SW480 (cell line): ENCODE measurements at regions not wholly inside any gene's neighbourhood (a gene's known extent, or its start where the extent isn't known, plus 50 kb on each side); places are given as distances from the start of the nearest gene placed in this dataset.
"Not testable (repeated sequence)": the region's sequence is repeated elsewhere in the genome, so short reads cannot be mapped to it uniquely, and the experiment has no call there.

Experiments
- DNase-seq: peaks from one replicate; pipeline ENCODE4 v3.0.0-alpha.2; 2016; ENCODE audit warnings: low spot score

DNA sequence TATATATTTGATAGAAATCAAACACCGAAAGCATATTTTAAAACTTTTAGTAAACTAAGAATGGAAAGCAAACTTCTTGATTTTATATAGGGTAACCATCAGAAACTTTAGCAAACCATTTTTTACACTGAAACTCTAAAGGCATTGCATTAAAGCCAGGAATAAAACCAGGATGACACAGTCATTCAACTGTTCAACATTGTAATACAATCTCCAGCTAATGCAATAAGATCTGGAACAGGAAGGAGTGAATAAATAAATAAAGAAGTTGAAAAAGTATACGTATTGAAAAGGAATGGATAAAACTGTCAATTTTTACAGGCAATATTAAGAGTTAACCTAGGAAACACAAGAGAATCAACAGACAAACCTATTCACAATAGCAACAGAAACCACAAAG, 181.9 kb upstream of the TTC14 start:
- DNase-seq: no peak

DNA sequence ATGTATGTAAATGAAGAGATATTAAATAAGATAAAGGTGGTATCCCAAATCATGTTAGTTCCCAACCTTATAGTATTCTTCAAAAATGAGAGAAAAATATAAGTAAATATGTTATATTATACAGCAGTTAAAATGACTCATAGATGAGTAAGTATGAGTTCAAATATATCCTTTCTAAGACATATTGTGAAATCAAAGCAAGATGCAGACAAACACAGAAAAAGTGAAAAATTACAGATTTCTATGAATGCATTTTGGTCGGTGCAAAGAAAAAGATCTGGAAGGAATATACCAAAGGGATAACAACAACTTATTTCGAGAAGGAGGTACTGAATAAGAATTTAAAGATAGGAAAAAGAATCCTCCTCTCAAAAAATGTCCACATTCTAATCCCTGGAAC, 181.2 kb upstream of the TTC14 start:
- DNase-seq: no peak

DNA sequence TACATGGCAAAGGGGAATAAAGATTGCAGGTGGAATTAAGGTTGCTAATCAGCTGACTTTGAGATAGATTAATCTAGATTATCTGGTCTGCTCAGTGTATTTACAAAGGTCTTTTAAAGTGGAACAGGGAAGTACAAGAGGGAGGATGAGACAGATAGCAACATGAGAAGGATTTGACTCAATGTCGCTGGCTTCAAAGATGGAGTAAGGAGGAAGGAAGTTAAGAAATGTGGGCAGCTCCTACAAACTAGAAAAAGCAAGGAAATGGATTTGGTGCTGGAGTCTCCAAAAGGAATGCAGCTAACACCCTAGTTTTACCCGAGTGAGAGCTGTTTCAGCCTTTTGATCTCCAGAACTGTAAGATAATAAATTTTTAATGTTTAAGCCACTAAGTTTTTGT, 180.7 kb upstream of the TTC14 start:
- no peak for DNase-seq

GRCh38 chr3:180421721-180422120, 180.2 kb upstream of the TTC14 start:
- no peak for DNase-seq

- DNase-seq: not testable (repeated sequence)
These were observed 177.7 kb upstream of the TTC14 start for GRCh38 chr3:180424305-180424704.

GRCh38 chr3:180430896-180431295, 171.1 kb upstream of the TTC14 start:
- no peak for DNase-seq

GRCh38 chr3:180433152-180433551, 168.8 kb upstream of the TTC14 start:
- peak; percentile 2 for DNase-seq

- no peak for DNase-seq
These were observed 154.8 kb upstream of the TTC14 start for GRCh38 chr3:180447136-180447535.

DNA sequence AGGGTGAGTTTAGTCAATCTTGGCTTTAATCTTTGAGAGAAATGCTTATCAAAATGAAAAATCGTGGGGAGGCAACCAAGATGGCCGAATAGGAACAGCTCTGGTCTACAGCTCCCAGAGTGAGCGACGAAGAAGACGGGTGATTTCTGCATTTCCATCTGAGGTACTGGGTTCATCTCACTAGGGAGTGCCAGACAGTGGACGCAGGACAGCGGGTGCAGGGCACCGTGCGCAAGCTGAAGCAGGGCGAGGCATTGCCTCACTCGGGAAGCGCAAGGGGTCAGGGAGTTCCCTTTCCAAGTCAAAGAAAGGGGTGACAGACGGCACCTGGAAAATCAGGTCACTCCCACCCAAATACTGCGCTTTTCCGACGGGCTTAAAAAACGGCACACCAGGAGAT, 153.6 kb upstream of the TTC14 start:
- DNase-seq: not testable (repeated sequence)

- no peak for DNase-seq
These were observed 144.7 kb upstream of the TTC14 start for GRCh38 chr3:180457225-180457624.

GRCh38 chr3:180466401-180467011, 135.5 kb upstream of the TTC14 start:
- DNase-seq: no peak

DNA sequence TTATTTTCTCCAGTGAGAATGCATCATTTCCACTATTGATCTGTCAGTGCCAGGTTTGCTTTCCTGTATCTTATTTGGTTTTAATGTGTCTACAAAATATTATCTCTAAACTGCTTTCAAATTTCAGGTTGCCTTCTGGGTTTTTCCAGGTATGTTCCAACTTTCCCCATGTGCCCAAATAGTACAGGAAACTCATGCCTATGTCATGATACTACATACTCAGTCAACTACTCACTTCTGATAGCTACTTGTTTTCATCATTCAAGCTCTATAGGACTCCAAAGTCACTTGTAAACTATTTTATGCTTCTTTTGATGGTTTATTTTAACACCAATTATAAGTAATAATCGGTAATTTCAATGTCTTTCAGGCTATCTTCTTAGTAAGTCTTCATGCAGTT, 134.8 kb upstream of the TTC14 start:
- DNase-seq: no peak

GRCh38 chr3:180469149-180469548, 132.8 kb upstream of the TTC14 start:
- no peak for DNase-seq

- no peak for DNase-seq
These were observed 123.3 kb upstream of the TTC14 start for GRCh38 chr3:180478695-180479094.

DNA sequence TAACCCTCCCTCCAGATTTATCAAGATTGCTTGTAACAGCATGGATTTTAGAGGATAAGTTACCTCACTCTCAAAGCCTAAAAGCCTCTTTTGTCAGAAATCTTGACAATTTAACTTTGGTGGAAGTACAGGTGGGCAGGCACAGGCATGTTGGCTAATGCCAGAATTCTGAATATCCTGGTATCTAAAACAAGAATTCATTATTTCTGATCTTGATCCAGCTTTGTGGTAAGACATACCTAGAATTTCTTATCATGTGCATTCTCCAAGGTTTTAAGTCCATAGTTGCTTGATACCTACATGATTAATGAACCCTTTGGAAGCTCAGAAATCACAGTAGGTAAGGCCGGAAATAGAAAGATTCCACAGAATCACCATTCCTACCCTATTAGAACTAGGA, 109.9 kb upstream of the TTC14 start:
- DNase-seq: no peak

DNA sequence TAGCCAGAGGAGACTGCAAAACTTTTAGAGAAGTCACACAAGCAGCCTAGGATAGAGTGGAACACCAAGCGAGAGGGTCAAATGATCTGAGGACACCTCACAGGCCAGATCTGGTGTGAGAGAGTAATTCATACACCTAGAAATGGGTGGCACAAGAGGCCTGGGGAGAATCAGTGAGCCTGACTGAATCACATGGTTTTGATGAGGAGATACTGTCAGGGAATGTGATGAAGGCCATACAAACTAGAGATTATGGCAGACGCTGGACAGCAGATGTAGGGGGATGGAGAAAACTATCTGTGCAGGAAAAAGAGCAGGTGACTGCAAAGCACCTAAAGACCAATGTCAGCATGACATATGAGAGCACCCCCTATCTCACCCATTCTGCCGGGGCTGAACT, 105.0 kb upstream of the TTC14 start:
- DNase-seq: no peak

- DNase-seq: no peak
These were observed 85.6 kb upstream of the TTC14 start for GRCh38 chr3:180516368-180516767.

DNA sequence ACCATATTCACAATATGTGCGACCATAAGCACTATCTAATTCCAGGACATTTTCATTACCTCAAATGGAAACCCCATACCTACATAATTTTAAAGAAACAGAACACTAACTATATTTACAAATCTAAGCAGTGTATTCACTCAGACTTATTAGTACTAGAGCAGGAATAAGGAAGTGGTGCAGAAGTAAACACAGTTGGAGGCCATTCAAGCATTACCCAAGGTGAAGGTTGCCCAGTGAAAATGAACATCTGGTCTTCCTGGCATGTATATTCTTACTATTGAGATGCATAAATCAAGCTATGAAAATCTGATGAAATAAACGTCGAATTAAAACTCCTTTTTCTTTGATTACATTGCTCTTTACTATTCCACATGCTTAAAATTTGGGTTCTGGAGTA, 78.9 kb upstream of the TTC14 start:
- no peak for DNase-seq

GRCh38 chr3:180528843-180529242, 73.1 kb upstream of the TTC14 start:
- no peak for DNase-seq

- DNase-seq: no peak
These were observed 72.2 kb upstream of the TTC14 start for GRCh38 chr3:180529778-180530177.

DNA sequence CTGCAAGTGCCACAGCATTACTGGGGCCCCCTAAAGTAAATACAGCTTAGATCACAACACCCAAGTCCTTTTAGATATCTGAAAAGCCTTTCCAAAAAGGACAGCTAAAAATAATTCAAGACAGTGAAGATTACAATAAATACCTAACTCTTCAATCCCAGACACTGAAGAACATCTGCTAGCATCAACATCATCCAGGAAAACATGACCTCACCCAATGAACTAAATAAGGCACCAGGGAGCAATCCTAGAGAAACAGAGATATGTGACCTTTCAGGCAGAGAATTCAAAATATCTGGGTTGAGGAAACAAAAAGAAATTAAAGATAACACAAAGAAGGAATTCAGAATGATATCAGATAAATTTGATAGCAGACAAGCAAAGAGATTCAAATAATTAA, 71.7 kb upstream of the TTC14 start:
- no peak for DNase-seq

- no peak for DNase-seq
These were observed 70.4 kb upstream of the TTC14 start for GRCh38 chr3:180531303-180532278.

- no peak for DNase-seq
These were observed 67.1 kb upstream of the TTC14 start for GRCh38 chr3:180534828-180535227.

GRCh38 chr3:180538493-180538892, 63.5 kb upstream of the TTC14 start:
- DNase-seq: no peak
